DOHH2 (cell line): ENCODE measurements at regions not wholly inside any gene's neighbourhood (a gene's known extent, or its start where the extent isn't known, plus 50 kb on each side); places are given as distances from the start of the nearest gene placed in this dataset.

ENCODE experiments used
- H3F3A ChIP-seq: fragments of 200-600 bp; sonication (generic), shearing (Covaris generic); 2 replicates; pipeline ENCODE4 v1.6.0; 2016; ENCODE audit warnings: antibody characterized with exemption, mild to moderate bottlenecking; ENCODE audit not compliant: control insufficient read depth, insufficient read depth
- H3K27ac ChIP-seq: fragments of 200-600 bp; sonication (generic); 2 replicates; pipeline ENCODE4 v1.5.1; 2014; ENCODE audit warnings: low read depth, mild to moderate bottlenecking, low read length, moderate library complexity
- H3K27me3 ChIP-seq: fragments of 200-600 bp; sonication (generic); 2 replicates; pipeline ENCODE4 v1.6.1; 2014; ENCODE audit warnings: mild to moderate bottlenecking, low read length, mixed read lengths; ENCODE audit not compliant: control insufficient read depth
- H3K36me3 ChIP-seq: fragments of 200-600 bp; sonication (generic); 2 replicates; pipeline ENCODE4 v1.6.1; 2014; ENCODE audit warnings: mild to moderate bottlenecking, low read length, moderate library complexity, mixed read lengths; ENCODE audit not compliant: control insufficient read depth
- H3K4me1 ChIP-seq: fragments of 200-600 bp; sonication (generic); 2 replicates; pipeline ENCODE4 v1.6.1; 2014; ENCODE audit warnings: mild to moderate bottlenecking, low read length, mixed read lengths; ENCODE audit not compliant: control insufficient read depth
- H3K4me2 ChIP-seq: fragments of 200-600 bp; sonication (generic); 2 replicates; pipeline ENCODE4 v1.6.0; 2014; ENCODE audit warnings: mild to moderate bottlenecking, low read length, moderate library complexity
- H3K4me3 ChIP-seq: fragments of 200-600 bp; sonication (generic); 2 replicates; pipeline ENCODE4 v1.5.1; 2014; ENCODE audit warnings: mild to moderate bottlenecking, low read length, mixed read lengths
- H3K79me2 ChIP-seq: fragments of 200-600 bp; sonication (generic); 2 replicates; pipeline ENCODE4 v1.6.1; 2014; ENCODE audit warnings: mild to moderate bottlenecking, low read length, mixed read lengths; ENCODE audit not compliant: control insufficient read depth
- H3K9me2 ChIP-seq: fragments of 200-600 bp; sonication (generic); replicated peaks from 2 replicates; pipeline ENCODE4 v1.6.1; 2014; ENCODE audit warnings: mild to moderate bottlenecking, low read length, mixed read lengths; ENCODE audit not compliant: control insufficient read depth
- H3K9me3 ChIP-seq: fragments of 200-600 bp; sonication (generic); 2 replicates; pipeline ENCODE4 v1.6.1; 2014; ENCODE audit warnings: antibody characterized with exemption, low read length, mixed read lengths; ENCODE audit not compliant: control insufficient read depth, insufficient read depth
- H4K20me1 ChIP-seq: fragments of 200-600 bp; sonication (generic); 2 replicates; pipeline ENCODE4 v1.6.0; 2014; ENCODE audit warnings: low read depth, mild to moderate bottlenecking, antibody characterized with exemption, low read length, moderate library complexity; ENCODE audit not compliant: control insufficient read depth, insufficient read depth
- CTCF ChIP-seq: fragments of 200-600 bp; sonication (generic); IDR thresholded peaks from one replicate; pipeline ENCODE4 v1.5.1; 2014; ENCODE audit warnings: antibody characterized with exemption, mild to moderate bottlenecking, low read depth, low read length; ENCODE audit not compliant: poor library complexity, severe bottlenecking
- EZH2phosphoT487 ChIP-seq: fragments of 200-600 bp; sonication (generic); IDR thresholded peaks from 2 replicates; pipeline ENCODE4 v1.6.1; 2017; ENCODE audit warnings: borderline replicate concordance, mild to moderate bottlenecking, antibody characterized with exemption, low read length, moderate library complexity, mixed read lengths

DNA sequence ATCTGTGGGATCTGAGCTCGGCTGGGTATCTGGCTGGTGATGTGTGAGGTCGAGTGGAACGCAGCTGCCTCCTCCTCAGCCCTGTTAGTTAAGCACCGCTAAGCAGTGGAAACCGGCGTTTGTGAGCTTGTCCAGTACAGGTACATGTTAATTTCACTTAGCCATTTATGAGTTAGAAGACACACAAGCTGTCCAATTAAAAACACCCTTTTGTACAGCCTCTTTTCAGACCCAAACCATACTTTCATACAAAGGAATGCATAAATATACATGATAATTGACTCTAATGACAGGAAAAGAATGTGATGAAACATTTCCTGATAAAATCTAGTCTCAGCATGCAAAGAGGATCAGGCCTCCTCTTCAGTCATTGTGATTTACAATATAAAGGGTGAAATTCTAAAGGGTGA lies 163.6 kb upstream of the FAT1 start:
- H3K9me3 ChIP-seq = no peaks in the 10 kb centered on the region; the same call in 1 of the 2 replicates
- no peaks in the 10 kb centered on the region for H3K4me1 ChIP-seq
- H3K4me3 ChIP-seq = no peak overlapping the region
- TF ChIP-seq EZH2phosphoT487 (no peak), CTCF (no peak)
- H3K4me2 ChIP-seq = no peak overlapping the region
- H4K20me1 ChIP-seq = no peaks in the 10 kb centered on the region
- no peaks in the 10 kb centered on the region for H3F3A ChIP-seq
- no peaks in the 10 kb centered on the region for H3K79me2 ChIP-seq
- H3K9me2 ChIP-seq = no peaks in the 10 kb centered on the region
- no peaks in the 10 kb centered on the region for H3K36me3 ChIP-seq
- H3K27ac ChIP-seq = no peak overlapping the region
- H3K27me3 ChIP-seq = no peaks in the 10 kb centered on the region

GRCh38 chr4:186887752-186888151 lies 164.1 kb upstream of the FAT1 start:
- H3K4me3 ChIP-seq = no peak overlapping the region
- H3K4me2 ChIP-seq = no peak overlapping the region
- TF ChIP-seq CTCF (no peak), EZH2phosphoT487 (no peak)

GRCh38 chr4:186889876-186890643 lies 166.4 kb upstream of the FAT1 start:
- H4K20me1 ChIP-seq = no peaks in the 10 kb centered on the region
- H3F3A ChIP-seq = no peaks in the 10 kb centered on the region
- no peak overlapping the region for H3K4me3 ChIP-seq
- H3K27ac ChIP-seq = no peak overlapping the region
- no peaks in the 10 kb centered on the region for H3K27me3 ChIP-seq
- H3K79me2 ChIP-seq = no peaks in the 10 kb centered on the region
- no peaks in the 10 kb centered on the region for H3K9me2 ChIP-seq
- no peaks in the 10 kb centered on the region for H3K4me1 ChIP-seq
- no peaks in the 10 kb centered on the region for H3K36me3 ChIP-seq
- no peaks in the 10 kb centered on the region; the same call in 1 of the 2 replicates for H3K9me3 ChIP-seq
- TF ChIP-seq EZH2phosphoT487 (no peak), CTCF (no peak)
- no peak overlapping the region for H3K4me2 ChIP-seq

More at GRCh38 chr4:186887752-186888151, 164.1 kb upstream of the FAT1 start:
- H4K20me1 ChIP-seq = no peaks in the 10 kb centered on the region
- H3K27ac ChIP-seq = no peak overlapping the region
- H3K36me3 ChIP-seq = no peaks in the 10 kb centered on the region
- no peaks in the 10 kb centered on the region for H3K9me2 ChIP-seq
- H3K9me3 ChIP-seq = no peaks in the 10 kb centered on the region; the same call in 1 of the 2 replicates
- H3K27me3 ChIP-seq = no peaks in the 10 kb centered on the region
- H3F3A ChIP-seq = no peaks in the 10 kb centered on the region
- H3K4me1 ChIP-seq = no peaks in the 10 kb centered on the region
- H3K79me2 ChIP-seq = no peaks in the 10 kb centered on the region
